ENCODE measurements at regions not wholly inside any gene's neighbourhood (a gene's known extent, or its start where the extent isn't known, plus 50 kb on each side); places are given as distances from the start of the nearest gene placed in this dataset.

DNA sequence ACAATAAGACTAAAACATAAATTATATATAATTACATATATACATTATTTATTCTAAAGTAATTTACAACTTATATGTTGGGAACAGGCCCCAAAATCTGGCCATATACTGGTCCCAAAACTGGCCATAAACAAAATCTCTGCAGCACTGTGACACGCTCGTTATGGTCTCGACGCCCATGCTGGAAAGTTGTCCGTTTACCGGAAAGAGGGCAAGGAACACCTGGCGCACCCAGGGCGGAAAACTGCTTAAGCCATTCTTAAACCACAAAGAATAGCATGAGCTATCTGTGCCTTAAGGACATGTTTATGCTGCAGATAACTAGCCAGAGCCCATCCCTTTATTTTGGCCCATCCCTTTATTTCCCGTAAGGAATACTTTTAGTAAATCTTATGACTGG lies 164.9 kb downstream of the CENPW start:
- Histone ChIP-seq H4K8ac (ENCODE audit: low read depth, low read length) (no peak overlapping the region), H3K27me3 (ENCODE audit: insufficient read depth, low read length) (no peaks in the 10 kb centered on the region), H2AK5ac (ENCODE audit: low read length) (no peak overlapping the region), H3K4ac (ENCODE audit: low read depth, low read length) (no peak overlapping the region), H2BK12ac (ENCODE audit: low read length) (no peak overlapping the region), H3K23ac (ENCODE audit: low read length) (no peak overlapping the region), H3K79me2 (ENCODE audit: control insufficient read depth, insufficient read depth, low read length, poor library complexity) (no peaks in the 10 kb centered on the region), H3K9me3 (ENCODE audit: insufficient read depth, low read depth, low read length) (no peaks in the 10 kb centered on the region), H2BK120ac (ENCODE audit: insufficient read depth, low read length, poor library complexity) (no peak overlapping the region), H3K4me2 (ENCODE audit: low read length) (no peak overlapping the region), H4K12ac (ENCODE audit: low read depth, low read length) (no peak overlapping the region), H2AFZ (ENCODE audit: insufficient read depth, low read length, poor library complexity) (no peak overlapping the region), H3K4me3 (ENCODE audit: low read depth, low read length) (no peak overlapping the region), H3K14ac (ENCODE audit: low read length) (no peak overlapping the region), H4K91ac (ENCODE audit: low read depth, low read length) (no peak overlapping the region), H2BK5ac (ENCODE audit: low read depth, low read length, poor library complexity) (no peak overlapping the region), H3K36me3 (ENCODE audit: control insufficient read depth in 1 of 2, insufficient read depth in 2 of 2, low read length in 2 of 2) (no peaks in the 10 kb centered on the region), H3K4me1 (ENCODE audit: control insufficient read depth in 1 of 2, insufficient read depth in 2 of 2, low read length in 2 of 2) (no peaks in the 10 kb centered on the region), H3K79me1 (ENCODE audit: low read length) (no peaks in the 10 kb centered on the region), H3K27ac (ENCODE audit: low read depth, low read length) (no peak overlapping the region), H3K18ac (ENCODE audit: low read length) (no peak overlapping the region), H3K9ac (ENCODE audit: low read length) (no peak overlapping the region)
- no peak for DNase-seq
- no CpG with 5 or more reads among the region's 9 CpGs for WGBS (ENCODE audit: extremely low coverage, insufficient coverage, insufficient read length)

DNA sequence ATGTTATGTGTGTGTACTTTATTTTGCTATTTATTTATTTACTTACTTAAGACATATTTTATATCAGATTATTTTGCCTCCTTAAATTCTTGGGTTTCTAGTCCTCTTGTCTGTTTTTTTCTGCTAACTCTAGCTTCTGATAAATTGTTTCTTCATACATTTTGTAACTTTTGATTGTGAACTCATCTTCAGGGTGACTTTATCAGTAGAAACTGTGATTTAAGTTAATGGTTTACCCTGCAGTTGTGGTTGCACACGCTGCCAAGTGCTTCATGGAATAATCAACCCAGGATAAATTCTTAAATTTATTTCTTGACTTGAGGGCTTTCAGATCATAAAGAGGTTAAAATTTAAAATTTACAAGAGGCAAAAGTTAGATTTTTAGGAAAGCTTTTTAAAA lies 173.3 kb downstream of the CENPW start:
- WGBS (ENCODE audit: extremely low coverage, insufficient coverage, insufficient read length), result no CpG with 5 or more reads among the region's 1 CpG
- H3K9ac ChIP-seq (ENCODE audit: low read length), result no peak overlapping the region
- no peak overlapping the region for H2AK5ac ChIP-seq (ENCODE audit: low read length)

DNA sequence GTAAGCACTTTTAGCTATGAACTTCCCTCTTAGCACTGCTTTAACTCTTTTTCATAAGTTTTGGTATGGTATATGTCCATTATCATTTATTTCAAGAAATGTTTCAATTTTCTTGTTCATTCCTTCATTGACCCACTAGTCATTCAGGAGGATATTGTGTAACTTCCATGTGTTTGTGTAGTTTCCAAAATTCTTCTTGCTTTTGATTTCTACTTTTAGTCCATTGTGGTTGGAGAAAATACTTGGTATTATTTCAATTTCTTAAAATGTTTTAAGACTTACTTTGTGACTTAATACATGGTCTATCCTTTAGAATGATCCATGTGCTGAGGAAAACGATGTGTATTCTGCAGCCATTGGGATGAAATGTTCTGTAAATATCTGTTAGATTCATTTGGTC lies 176.5 kb downstream of the CENPW start:
- H3K79me2 ChIP-seq (ENCODE audit: control insufficient read depth, insufficient read depth, low read length, poor library complexity), result no peaks in the 10 kb centered on the region
- no peak overlapping the region for H2BK12ac ChIP-seq (ENCODE audit: low read length)
- no peak overlapping the region for H4K91ac ChIP-seq (ENCODE audit: low read depth, low read length)
- H4K12ac ChIP-seq (ENCODE audit: low read depth, low read length), result no peak overlapping the region
- H3K4me2 ChIP-seq (ENCODE audit: low read length), result no peak overlapping the region
- H4K8ac ChIP-seq (ENCODE audit: low read depth, low read length), result no peak overlapping the region
- no peak overlapping the region for H3K4me3 ChIP-seq (ENCODE audit: low read depth, low read length)
- no peak overlapping the region for H3K4ac ChIP-seq (ENCODE audit: low read depth, low read length)
- H3K9ac ChIP-seq (ENCODE audit: low read length), result no peak overlapping the region
- H2BK5ac ChIP-seq (ENCODE audit: low read depth, low read length, poor library complexity), result no peak overlapping the region
- WGBS (ENCODE audit: extremely low coverage, insufficient coverage, insufficient read length), result no CpG with 5 or more reads among the region's 1 CpG
- H3K9me3 ChIP-seq (ENCODE audit: insufficient read depth, low read depth, low read length), result no peaks in the 10 kb centered on the region
- H3K79me1 ChIP-seq (ENCODE audit: low read length), result no peaks in the 10 kb centered on the region
- DNase-seq, result no peak
- H2BK120ac ChIP-seq (ENCODE audit: insufficient read depth, low read length, poor library complexity), result no peak overlapping the region
- no peak overlapping the region for H3K18ac ChIP-seq (ENCODE audit: low read length)
- no peak overlapping the region for H2AFZ ChIP-seq (ENCODE audit: insufficient read depth, low read length, poor library complexity)
- no peaks in the 10 kb centered on the region for H3K27me3 ChIP-seq (ENCODE audit: insufficient read depth, low read length)
- H3K4me1 ChIP-seq (ENCODE audit: control insufficient read depth in 1 of 2, insufficient read depth in 2 of 2, low read length in 2 of 2), result no peaks in the 10 kb centered on the region
- H3K23ac ChIP-seq (ENCODE audit: low read length), result no peak overlapping the region
- H3K14ac ChIP-seq (ENCODE audit: low read length), result no peak overlapping the region
- no peak overlapping the region for H3K27ac ChIP-seq (ENCODE audit: low read depth, low read length)
- no peak overlapping the region for H2AK5ac ChIP-seq (ENCODE audit: low read length)
- H3K36me3 ChIP-seq (ENCODE audit: control insufficient read depth in 1 of 2, insufficient read depth in 2 of 2, low read length in 2 of 2), result no peaks in the 10 kb centered on the region

More for the DNA sequence above, 173.3 kb downstream of the CENPW start:
- no peak overlapping the region for H4K12ac ChIP-seq (ENCODE audit: low read depth, low read length)
- H3K36me3 ChIP-seq (ENCODE audit: control insufficient read depth in 1 of 2, insufficient read depth in 2 of 2, low read length in 2 of 2), result no peaks in the 10 kb centered on the region
- no peaks in the 10 kb centered on the region for H3K9me3 ChIP-seq (ENCODE audit: insufficient read depth, low read depth, low read length)
- H2BK12ac ChIP-seq (ENCODE audit: low read length), result no peak overlapping the region
- H2AFZ ChIP-seq (ENCODE audit: insufficient read depth, low read length, poor library complexity), result no peak overlapping the region
- H3K79me1 ChIP-seq (ENCODE audit: low read length), result no peaks in the 10 kb centered on the region
- H3K4ac ChIP-seq (ENCODE audit: low read depth, low read length), result no peak overlapping the region
- no peaks in the 10 kb centered on the region for H3K27me3 ChIP-seq (ENCODE audit: insufficient read depth, low read length)
- no peak overlapping the region for H2BK120ac ChIP-seq (ENCODE audit: insufficient read depth, low read length, poor library complexity)
- no peaks in the 10 kb centered on the region for H3K4me1 ChIP-seq (ENCODE audit: control insufficient read depth in 1 of 2, insufficient read depth in 2 of 2, low read length in 2 of 2)
- no peak overlapping the region for H3K18ac ChIP-seq (ENCODE audit: low read length)
- H4K91ac ChIP-seq (ENCODE audit: low read depth, low read length), result no peak overlapping the region
- no peak overlapping the region for H3K23ac ChIP-seq (ENCODE audit: low read length)
- H4K8ac ChIP-seq (ENCODE audit: low read depth, low read length), result no peak overlapping the region
- no peak overlapping the region for H3K4me2 ChIP-seq (ENCODE audit: low read length)
- no peaks in the 10 kb centered on the region for H3K79me2 ChIP-seq (ENCODE audit: control insufficient read depth, insufficient read depth, low read length, poor library complexity)
- no peak for DNase-seq
- no peak overlapping the region for H3K4me3 ChIP-seq (ENCODE audit: low read depth, low read length)
- H3K14ac ChIP-seq (ENCODE audit: low read length), result no peak overlapping the region
- H3K27ac ChIP-seq (ENCODE audit: low read depth, low read length), result no peak overlapping the region
- H2BK5ac ChIP-seq (ENCODE audit: low read depth, low read length, poor library complexity), result no peak overlapping the region

DNA sequence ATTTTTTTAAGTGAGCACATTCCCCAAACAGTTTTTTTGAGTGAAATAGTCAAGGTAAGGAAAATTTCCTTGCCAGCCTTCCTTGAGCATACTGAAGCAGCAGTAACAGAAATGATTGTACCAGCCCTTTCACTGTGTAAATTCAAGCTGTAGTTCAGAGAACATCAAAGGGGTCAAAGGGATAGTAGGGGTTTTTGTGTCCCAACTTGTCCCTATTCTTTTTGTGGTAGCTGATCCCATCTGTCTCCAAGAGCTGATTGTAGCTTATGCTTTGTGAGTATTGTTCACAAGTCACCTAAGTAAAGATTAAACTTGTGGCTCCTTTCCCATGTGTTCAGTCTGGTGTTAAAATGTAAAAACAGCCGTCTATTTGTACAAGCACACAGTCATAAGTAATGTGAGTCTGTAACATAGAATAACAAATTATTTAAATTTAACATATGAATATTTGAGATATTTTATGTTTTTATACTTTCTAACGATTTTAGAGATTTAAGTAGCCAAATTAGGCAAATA lies 185.0 kb downstream of the CENPW start:
- no peak for DNase-seq
- H2AK5ac ChIP-seq (ENCODE audit: low read length), result no peak overlapping the region

More for the DNA sequence above, 185.0 kb downstream of the CENPW start:
- no peak overlapping the region for H3K4ac ChIP-seq (ENCODE audit: low read depth, low read length)
- H3K9me3 ChIP-seq (ENCODE audit: insufficient read depth, low read depth, low read length), result no peaks in the 10 kb centered on the region
- no peaks in the 10 kb centered on the region for H3K79me1 ChIP-seq (ENCODE audit: low read length)
- H2AFZ ChIP-seq (ENCODE audit: insufficient read depth, low read length, poor library complexity), result no peak overlapping the region
- H3K79me2 ChIP-seq (ENCODE audit: control insufficient read depth, insufficient read depth, low read length, poor library complexity), result no peaks in the 10 kb centered on the region
- no peaks in the 10 kb centered on the region for H3K27me3 ChIP-seq (ENCODE audit: insufficient read depth, low read length)
- H3K4me3 ChIP-seq (ENCODE audit: low read depth, low read length), result no peak overlapping the region
- WGBS (ENCODE audit: extremely low coverage, insufficient coverage, insufficient read length), result no CpG with 5 or more reads among the region's 2 CpGs
- no peak overlapping the region for H2BK120ac ChIP-seq (ENCODE audit: insufficient read depth, low read length, poor library complexity)
- no peak overlapping the region for H3K14ac ChIP-seq (ENCODE audit: low read length)
- H3K23ac ChIP-seq (ENCODE audit: low read length), result no peak overlapping the region
- no peaks in the 10 kb centered on the region for H3K4me1 ChIP-seq (ENCODE audit: control insufficient read depth in 1 of 2, insufficient read depth in 2 of 2, low read length in 2 of 2)
- no peak overlapping the region for H3K4me2 ChIP-seq (ENCODE audit: low read length)
- no peak overlapping the region for H4K91ac ChIP-seq (ENCODE audit: low read depth, low read length)
- H3K18ac ChIP-seq (ENCODE audit: low read length), result no peak overlapping the region
- no peak overlapping the region for H2BK5ac ChIP-seq (ENCODE audit: low read depth, low read length, poor library complexity)
- H4K12ac ChIP-seq (ENCODE audit: low read depth, low read length), result no peak overlapping the region
- H3K9ac ChIP-seq (ENCODE audit: low read length), result no peak overlapping the region
- no peak overlapping the region for H4K8ac ChIP-seq (ENCODE audit: low read depth, low read length)
- H3K36me3 ChIP-seq (ENCODE audit: control insufficient read depth in 1 of 2, insufficient read depth in 2 of 2, low read length in 2 of 2), result no peaks in the 10 kb centered on the region
- H2BK12ac ChIP-seq (ENCODE audit: low read length), result no peak overlapping the region
- no peak overlapping the region for H3K27ac ChIP-seq (ENCODE audit: low read depth, low read length)

Data from trophoblast cell (in vitro differentiated cells and primary cell).